GM21619 (cell line): ENCODE measurements at regions not wholly inside any gene's neighbourhood (a gene's known extent, or its start where the extent isn't known, plus 50 kb on each side); places are given as distances from the start of the nearest gene placed in this dataset.

ENCODE experiments used
- ATAC-seq: cut with Tn5 transposase; IDR thresholded peaks from one replicate; pipeline ENCODE4 v1.9.1; 2021; ENCODE audit not compliant: unreplicated experiment

GRCh38 chr2:71824436-71824835 lies 323.2 kb downstream of the CYP26B1 start:
- no peak for ATAC-seq

- ATAC-seq, result no peak
These were observed 324.1 kb downstream of the CYP26B1 start for GRCh38 chr2:71823526-71823925.

- ATAC-seq, result no peak
These were observed 325.2 kb downstream of the CYP26B1 start for GRCh38 chr2:71822463-71822862.

- ATAC-seq, result no peak
These were observed 325.8 kb downstream of the CYP26B1 start for GRCh38 chr2:71821856-71822255.

GRCh38 chr2:71816815-71817214 lies 330.8 kb downstream of the CYP26B1 start:
- ATAC-seq, result no peak

- no peak for ATAC-seq
These were observed 331.8 kb downstream of the CYP26B1 start for GRCh38 chr2:71815701-71816474.

GRCh38 chr2:71814885-71815284 lies 332.8 kb downstream of the CYP26B1 start:
- ATAC-seq, result no peak

GRCh38 chr2:71813807-71814470 lies 333.7 kb downstream of the CYP26B1 start:
- ATAC-seq, result no peak

- no peak for ATAC-seq
These were observed 334.3 kb downstream of the CYP26B1 start for GRCh38 chr2:71813315-71813714.

- ATAC-seq, result no peak
These were observed 334.9 kb downstream of the CYP26B1 start for GRCh38 chr2:71812736-71813135.

- no peak for ATAC-seq
These were observed 335.9 kb downstream of the CYP26B1 start for GRCh38 chr2:71811726-71812125.

GRCh38 chr2:71811157-71811556 lies 336.5 kb downstream of the CYP26B1 start:
- no peak for ATAC-seq

- no peak for ATAC-seq
These were observed 339.8 kb downstream of the CYP26B1 start for GRCh38 chr2:71807581-71808451.

- ATAC-seq, result no peak
These were observed 341.2 kb downstream of the CYP26B1 start for GRCh38 chr2:71806432-71806831.

GRCh38 chr2:71804281-71804751 lies 343.3 kb downstream of the CYP26B1 start:
- no peak for ATAC-seq

GRCh38 chr2:71803398-71803797 lies 344.3 kb downstream of the CYP26B1 start:
- ATAC-seq, result no peak

GRCh38 chr2:71802556-71802955 lies 345.1 kb downstream of the CYP26B1 start:
- ATAC-seq, result no peak

GRCh38 chr2:71801969-71802368 lies 345.7 kb downstream of the CYP26B1 start:
- no peak for ATAC-seq

GRCh38 chr2:71801556-71801955 lies 346.1 kb downstream of the CYP26B1 start:
- ATAC-seq, result no peak

GRCh38 chr2:71800851-71801250 lies 346.8 kb downstream of the CYP26B1 start:
- ATAC-seq, result no peak

GRCh38 chr2:71800106-71800809 lies 346.9 kb downstream of the DYSF start:
- no peak for ATAC-seq
